ENCODE measurements at regions not wholly inside any gene's neighbourhood (a gene's known extent, or its start where the extent isn't known, plus 50 kb on each side); places are given as distances from the start of the nearest gene placed in this dataset.

DNA sequence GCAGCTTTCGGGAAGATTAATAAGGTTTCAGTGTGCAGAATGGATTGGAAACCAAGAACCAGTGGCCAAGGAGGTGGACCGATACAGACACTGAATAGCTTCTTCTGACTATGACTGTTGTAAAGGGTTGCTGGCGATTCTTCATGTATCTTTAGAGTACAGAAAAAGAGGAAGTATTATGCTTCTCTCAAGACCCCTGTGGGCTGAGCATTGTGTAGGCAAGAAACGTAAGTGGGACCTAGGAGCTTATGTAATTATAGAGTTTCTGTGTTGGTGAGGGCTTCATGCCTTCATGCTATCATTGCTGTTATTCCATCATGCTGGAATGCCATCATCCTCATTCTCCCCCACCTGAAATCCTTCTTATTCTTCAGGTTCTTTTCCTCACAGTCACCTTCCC is 105.4 kb upstream of the AKIRIN2 start:
- intact Hi-C loops (cut with micrococcal nuclease; ENCODE audit: unreplicated experiment): no loop called here
- Histone ChIP-seq H3K4me1 (ENCODE audit: insufficient read depth, low read length, poor library complexity, severe bottlenecking) (peaks cover 56% of the 10 kb centered on the region), H3K27ac (ENCODE audit: low read depth, low read length, poor library complexity, severe bottlenecking) (no peak overlapping the region), H3K36me3 (ENCODE audit: insufficient read depth, low read length) (no peaks in the 10 kb centered on the region), H3K4me2 (ENCODE audit: low read length) (0 out of 2 replicates have a peak overlapping the region, but pooled peaks have one; percentile 0), H3K4me3 (ENCODE audit: low read depth, low read length, poor library complexity, severe bottlenecking) (no peak overlapping the region), H2AFZ (ENCODE audit: low read length) (peak overlapping the region; percentile 46; the same call in 1 of the 2 replicates), H3K9me3 (ENCODE audit: low read length) (no peaks in the 10 kb centered on the region), H3K9me2 (ENCODE audit: insufficient read depth, low read length) (no peaks in the 10 kb centered on the region), H3K79me2 (ENCODE audit: insufficient read depth, low read depth, low read length) (peaks cover 9% of the 10 kb centered on the region; the same call in 1 of the 2 replicates), H4K20me1 (ENCODE audit: insufficient read depth, low read length) (no peaks in the 10 kb centered on the region)
- TF ChIP-seq EZH2phosphoT487 (IDR thresholded peaks at IDR 0.05; ENCODE audit: borderline replicate concordance, low read depth, low read length): no peak
- TF ChIP-seq, protein P1, sequence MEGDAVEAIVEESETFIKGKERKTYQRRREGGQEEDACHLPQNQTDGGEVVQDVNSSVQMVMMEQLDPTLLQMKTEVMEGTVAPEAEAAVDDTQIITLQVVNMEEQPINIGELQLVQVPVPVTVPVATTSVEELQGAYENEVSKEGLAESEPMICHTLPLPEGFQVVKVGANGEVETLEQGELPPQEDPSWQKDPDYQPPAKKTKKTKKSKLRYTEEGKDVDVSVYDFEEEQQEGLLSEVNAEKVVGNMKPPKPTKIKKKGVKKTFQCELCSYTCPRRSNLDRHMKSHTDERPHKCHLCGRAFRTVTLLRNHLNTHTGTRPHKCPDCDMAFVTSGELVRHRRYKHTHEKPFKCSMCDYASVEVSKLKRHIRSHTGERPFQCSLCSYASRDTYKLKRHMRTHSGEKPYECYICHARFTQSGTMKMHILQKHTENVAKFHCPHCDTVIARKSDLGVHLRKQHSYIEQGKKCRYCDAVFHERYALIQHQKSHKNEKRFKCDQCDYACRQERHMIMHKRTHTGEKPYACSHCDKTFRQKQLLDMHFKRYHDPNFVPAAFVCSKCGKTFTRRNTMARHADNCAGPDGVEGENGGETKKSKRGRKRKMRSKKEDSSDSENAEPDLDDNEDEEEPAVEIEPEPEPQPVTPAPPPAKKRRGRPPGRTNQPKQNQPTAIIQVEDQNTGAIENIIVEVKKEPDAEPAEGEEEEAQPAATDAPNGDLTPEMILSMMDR (conservative IDR thresholded peaks at IDR 0.05; ENCODE audit: low read length): no peak
- ChIA-PET CTCF (ENCODE audit: unreplicated experiment) (no interaction called here), POLR2A (interaction anchor here (0.5 to 3.6 kb wide), 8 partner anchors 9 to 427 kb away, joined by 3 to 30 read pairs (median 7); no protein-coding TSS in a partner anchor)
- DNase-seq (ENCODE audit: low spot score): peak; percentile 71
- no TSS peak for BruUV-seq (replicated peaks)

DNA sequence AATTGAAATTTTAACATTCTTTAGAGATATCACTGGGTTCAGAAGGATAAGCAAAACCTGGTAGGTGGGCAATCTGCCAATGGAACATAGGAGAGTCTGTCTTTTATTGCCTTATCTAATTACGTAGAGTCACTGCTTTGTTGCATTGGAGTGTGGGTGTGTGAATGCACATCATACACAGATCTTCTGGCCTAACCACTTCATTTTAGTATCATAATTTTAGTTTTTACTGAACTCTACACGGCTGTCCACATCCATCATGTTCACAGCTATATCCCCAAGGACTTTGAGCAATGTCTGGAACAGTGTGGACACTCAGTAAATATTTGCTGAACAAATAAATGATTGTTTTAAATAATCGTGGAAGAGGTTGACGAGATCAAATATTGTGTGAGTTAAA is 104.6 kb upstream of the AKIRIN2 start:
- CTCF ChIA-PET (ENCODE audit: unreplicated experiment): interaction anchor here (1.5 kb wide), 1 partner anchor 26 kb away, joined by 3 read pairs; no protein-coding TSS in a partner anchor
- Histone ChIP-seq H3K79me2 (ENCODE audit: insufficient read depth, low read depth, low read length) (peaks cover 18% of the 10 kb centered on the region; the same call in 1 of the 2 replicates), H3K36me3 (ENCODE audit: insufficient read depth, low read length) (no peaks in the 10 kb centered on the region), H3K27ac (ENCODE audit: low read depth, low read length, poor library complexity, severe bottlenecking) (no peak overlapping the region), H3K4me3 (ENCODE audit: low read depth, low read length, poor library complexity, severe bottlenecking) (no peak overlapping the region), H2AFZ (ENCODE audit: low read length) (no peak overlapping the region), H4K20me1 (ENCODE audit: insufficient read depth, low read length) (no peaks in the 10 kb centered on the region), H3K9me2 (ENCODE audit: insufficient read depth, low read length) (no peaks in the 10 kb centered on the region), H3K4me1 (ENCODE audit: insufficient read depth, low read length, poor library complexity, severe bottlenecking) (peaks cover 64% of the 10 kb centered on the region), H3K4me2 (ENCODE audit: low read length) (peak overlapping the region; percentile 6; the same call in 1 of the 2 replicates), H3K9me3 (ENCODE audit: low read length) (no peaks in the 10 kb centered on the region)
- TF ChIP-seq EZH2phosphoT487 (IDR thresholded peaks at IDR 0.05; ENCODE audit: borderline replicate concordance, low read depth, low read length): no peak
- TF ChIP-seq, protein P1 (conservative IDR thresholded peaks at IDR 0.05; ENCODE audit: low read length): no peak
- POLR2A ChIA-PET: interaction anchor here (1.1 to 5.3 kb wide), 7 partner anchors 8 to 150 kb away, joined by 3 to 43 read pairs (median 8); no protein-coding TSS in a partner anchor
- DNase-seq (ENCODE audit: low spot score): no peak
- intact Hi-C loops (cut with micrococcal nuclease; ENCODE audit: unreplicated experiment): no loop called here
- BruUV-seq (replicated peaks): no TSS peak

DNA sequence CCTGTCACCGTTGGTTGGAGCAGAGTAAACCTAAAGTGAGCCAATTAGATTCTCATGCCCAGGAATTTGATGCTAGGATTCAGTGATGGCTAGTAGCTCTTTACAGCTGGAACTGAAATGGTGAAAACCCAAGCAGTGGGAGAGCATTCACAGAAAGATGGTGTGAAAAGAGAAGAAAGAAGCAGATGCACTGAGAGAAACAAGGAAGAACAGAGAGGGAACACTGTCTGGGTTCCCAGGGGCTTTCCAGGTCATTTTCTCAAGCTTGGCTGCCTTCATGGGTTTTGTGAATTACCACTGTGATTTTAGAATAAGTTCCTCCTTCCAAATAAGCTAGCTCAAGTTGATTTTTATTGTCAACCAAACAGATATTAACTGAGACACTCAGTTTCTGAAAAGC is 104.1 kb upstream of the AKIRIN2 start:
- Histone ChIP-seq H3K36me3 (ENCODE audit: insufficient read depth, low read length) (no peaks in the 10 kb centered on the region), H4K20me1 (ENCODE audit: insufficient read depth, low read length) (no peaks in the 10 kb centered on the region), H3K4me1 (ENCODE audit: insufficient read depth, low read length, poor library complexity, severe bottlenecking) (peaks cover 69% of the 10 kb centered on the region), H3K9me3 (ENCODE audit: low read length) (no peaks in the 10 kb centered on the region), H3K4me2 (ENCODE audit: low read length) (peak overlapping the region; percentile 6; the same call in 1 of the 2 replicates), H3K27ac (ENCODE audit: low read depth, low read length, poor library complexity, severe bottlenecking) (no peak overlapping the region), H3K4me3 (ENCODE audit: low read depth, low read length, poor library complexity, severe bottlenecking) (no peak overlapping the region), H3K79me2 (ENCODE audit: insufficient read depth, low read depth, low read length) (peaks cover 23% of the 10 kb centered on the region; the same call in 1 of the 2 replicates), H3K9me2 (ENCODE audit: insufficient read depth, low read length) (no peaks in the 10 kb centered on the region), H2AFZ (ENCODE audit: low read length) (peak overlapping the region; percentile 50)
- intact Hi-C loops (cut with micrococcal nuclease; ENCODE audit: unreplicated experiment): no loop called here
- no peak for TF ChIP-seq EZH2phosphoT487 (IDR thresholded peaks at IDR 0.05; ENCODE audit: borderline replicate concordance, low read depth, low read length)
- TF ChIP-seq, protein P1 (conservative IDR thresholded peaks at IDR 0.05; ENCODE audit: low read length): no peak
- CTCF ChIA-PET (ENCODE audit: unreplicated experiment): interaction anchor here (1.5 kb wide), 1 partner anchor 26 kb away, joined by 3 read pairs; no protein-coding TSS in a partner anchor
- no peak for DNase-seq (ENCODE audit: low spot score)
- POLR2A ChIA-PET: interaction anchor here (1.1 to 5.3 kb wide), 5 partner anchors 9 to 107 kb away, joined by 4 to 43 read pairs (median 9); no protein-coding TSS in a partner anchor
- BruUV-seq (replicated peaks): no TSS peak
